Kidney epithelial cell (primary cell): ENCODE measurements at regions not wholly inside any gene's neighbourhood (a gene's known extent, or its start where the extent isn't known, plus 50 kb on each side); places are given as distances from the start of the nearest gene placed in this dataset.

ENCODE experiments used
- DNase-seq: peaks from one replicate; pipeline ENCODE4 v3.0.0-alpha.2; 2010; ENCODE audit warnings: low read depth
- H3K27me3 ChIP-seq: 2 replicates; pipeline ENCODE4 v1.6.0; 2011; ENCODE audit warnings: low read length; ENCODE audit not compliant: control insufficient read depth, insufficient read depth
- H3K36me3 ChIP-seq: 2 replicates; pipeline ENCODE4 v1.5.1; 2011; ENCODE audit warnings: low read length; ENCODE audit not compliant: control insufficient read depth, insufficient read depth
- H3K4me3 ChIP-seq: 2 replicates; pipeline ENCODE4 v1.5.1; 2011; ENCODE audit warnings: low read depth, mild to moderate bottlenecking, control low read depth, low read length
- CTCF ChIP-seq: IDR thresholded peaks from 2 replicates; pipeline ENCODE4 v1.5.1; 2011; ENCODE audit warnings: mild to moderate bottlenecking, moderate library complexity, low read length, control low read depth, inconsistent platforms; ENCODE audit not compliant: insufficient read depth, poor library complexity, severe bottlenecking

- H3K27me3 ChIP-seq = no peaks in the 10 kb centered on the region
- no peak overlapping the region for H3K4me3 ChIP-seq
- no peak for DNase-seq
- no peaks in the 10 kb centered on the region for H3K36me3 ChIP-seq
- TF ChIP-seq CTCF = no peak
These were observed 435.8 kb downstream of the MAGEB5 start for GRCh38 chrX:26651755-26652154.

DNA sequence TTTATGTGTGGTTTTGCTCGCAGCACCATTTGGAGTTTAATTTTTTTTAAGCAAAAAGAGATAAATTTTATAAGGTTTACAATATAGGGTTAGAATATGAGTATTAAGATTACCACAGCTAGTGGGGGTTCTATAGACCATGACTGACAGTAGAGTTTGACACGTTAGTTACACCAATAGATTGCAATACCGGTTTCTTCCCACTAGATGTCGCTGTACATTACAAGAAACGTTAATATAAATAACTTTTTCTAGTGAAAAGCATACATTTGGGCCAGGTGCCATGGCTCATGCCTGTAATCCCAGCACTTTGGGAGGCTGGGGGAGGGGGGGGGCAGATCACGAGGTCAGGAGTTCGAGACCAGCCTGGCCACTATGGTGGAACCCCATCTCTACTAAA, 433.6 kb downstream of the MAGEB5 start:
- no peak for DNase-seq
- Histone ChIP-seq H3K4me3 (no peak overlapping the region), H3K36me3 (no peaks in the 10 kb centered on the region), H3K27me3 (no peaks in the 10 kb centered on the region)
- peak; percentile 54 for TF ChIP-seq CTCF

GRCh38 chrX:26631385-26631784, 415.4 kb downstream of the MAGEB5 start:
- Histone ChIP-seq H3K36me3 (no peaks in the 10 kb centered on the region), H3K27me3 (no peaks in the 10 kb centered on the region), H3K4me3 (no peak overlapping the region)
- no peak for TF ChIP-seq CTCF
- DNase-seq = no peak

DNA sequence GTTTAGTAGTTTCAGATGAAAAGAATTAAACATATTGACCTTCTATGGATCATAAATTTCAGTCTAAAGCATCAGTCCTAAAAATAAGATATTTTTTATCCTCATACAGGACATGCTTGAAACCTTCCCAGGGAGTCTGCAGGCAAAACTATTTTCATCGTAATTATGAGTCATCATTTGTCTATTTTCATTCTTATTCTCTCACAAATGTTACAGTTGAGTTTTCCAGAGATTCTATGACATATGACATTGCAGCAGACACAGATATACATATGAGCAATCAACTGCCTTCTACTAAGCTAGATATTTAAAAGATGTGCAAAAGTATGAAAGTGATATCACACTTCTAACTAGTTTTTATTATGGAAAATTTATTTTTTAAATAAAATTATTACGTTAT, 398.0 kb downstream of the MAGEB5 start:
- no peak for TF ChIP-seq CTCF
- no peaks in the 10 kb centered on the region for H3K27me3 ChIP-seq
- no peak overlapping the region for H3K4me3 ChIP-seq
- H3K36me3 ChIP-seq = no peaks in the 10 kb centered on the region
- no peak for DNase-seq

- no peak for TF ChIP-seq CTCF
- DNase-seq = no peak
- no peak overlapping the region for H3K4me3 ChIP-seq
- H3K27me3 ChIP-seq = no peaks in the 10 kb centered on the region
- H3K36me3 ChIP-seq = no peaks in the 10 kb centered on the region
These were observed 391.0 kb downstream of the MAGEB5 start for GRCh38 chrX:26606971-26607370.

GRCh38 chrX:26597981-26598380, 382.0 kb downstream of the MAGEB5 start:
- TF ChIP-seq CTCF = no peak
- DNase-seq = no peak
- H3K36me3 ChIP-seq = no peaks in the 10 kb centered on the region
- H3K4me3 ChIP-seq = no peak overlapping the region
- no peaks in the 10 kb centered on the region for H3K27me3 ChIP-seq
